Stimulated activated naive CD8-positive, alpha-beta T cell treated with anti-CD3 and anti-CD28 coated beads, Interleukin-15, Interleukin-2, amounts not matched to agents 100 U/mL and 50 U/mL, for 24 hours (primary cell): ENCODE measurements at regions not wholly inside any gene's neighbourhood (a gene's known extent, or its start where the extent isn't known, plus 50 kb on each side); places are given as distances from the start of the nearest gene placed in this dataset.

Experiments
- ATAC-seq: fragments of 150-1000 bp; cut with Tn5 transposase; one replicate; pipeline ENCODE4 v1.10.0; 2021
- DNase-seq: peaks from one replicate; pipeline ENCODE4 v3.0.0; 2021

DNA sequence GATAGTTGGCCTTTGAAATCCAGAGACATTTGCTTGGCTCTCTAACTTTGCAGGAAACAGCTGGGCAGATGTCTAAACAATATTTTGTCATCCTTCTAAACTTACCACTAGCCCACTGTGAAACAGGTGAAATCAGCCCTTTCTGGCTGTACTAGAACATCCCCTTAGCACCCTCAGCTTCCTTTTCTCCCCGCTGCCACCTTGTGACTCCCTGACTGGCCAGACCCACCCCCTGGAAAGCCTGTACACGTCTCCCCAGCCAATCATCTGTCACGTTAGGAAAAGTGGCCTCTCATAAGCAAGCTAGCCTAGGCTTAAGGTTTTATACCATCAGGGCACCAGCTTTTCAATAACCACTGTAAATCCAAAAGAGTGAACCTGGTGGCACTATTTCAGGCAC lies 88.6 kb upstream of the E2F3 start:
- ATAC-seq (no peak), DNase-seq (no peak)

- DNase-seq (no peak), ATAC-seq (no peak)
These were observed 87.6 kb upstream of the E2F3 start for GRCh38 chr6:20313960-20314530.

- ATAC-seq, result no peak
- DNase-seq, result no peak
These were observed 86.5 kb upstream of the E2F3 start for GRCh38 chr6:20314866-20315845.

- DNase-seq (no peak), ATAC-seq (no peak)
These were observed 84.2 kb upstream of the E2F3 start for GRCh38 chr6:20317430-20317829.

DNA sequence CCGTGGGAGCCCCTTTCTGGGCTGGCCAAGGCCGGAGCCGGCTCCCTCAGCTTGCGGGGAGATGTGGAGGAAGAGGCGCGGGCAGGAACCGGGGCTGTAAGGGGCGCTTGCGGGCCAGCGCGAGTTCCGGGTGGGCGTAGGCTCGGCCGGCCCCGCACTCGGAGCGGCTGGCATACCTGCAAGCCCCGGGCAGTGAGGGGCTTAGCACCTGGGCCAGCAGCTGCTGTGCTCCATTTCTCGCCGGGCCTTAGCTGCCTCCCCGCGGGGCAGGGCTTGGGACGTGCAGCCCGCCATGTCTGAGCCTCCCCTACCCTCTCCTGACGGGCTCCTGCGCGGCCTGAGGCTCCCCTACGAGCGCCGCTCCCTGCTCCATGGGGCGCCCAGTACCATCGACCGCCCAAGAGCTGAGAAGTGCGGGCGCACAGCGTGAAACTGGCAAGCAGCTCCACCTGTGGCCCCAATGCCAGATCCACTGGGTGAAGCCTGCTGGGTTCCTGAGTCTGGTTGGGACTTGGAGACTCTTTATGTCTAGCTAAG lies 82.8 kb upstream of the E2F3 start:
- no peak for ATAC-seq
- no peak for DNase-seq

DNA sequence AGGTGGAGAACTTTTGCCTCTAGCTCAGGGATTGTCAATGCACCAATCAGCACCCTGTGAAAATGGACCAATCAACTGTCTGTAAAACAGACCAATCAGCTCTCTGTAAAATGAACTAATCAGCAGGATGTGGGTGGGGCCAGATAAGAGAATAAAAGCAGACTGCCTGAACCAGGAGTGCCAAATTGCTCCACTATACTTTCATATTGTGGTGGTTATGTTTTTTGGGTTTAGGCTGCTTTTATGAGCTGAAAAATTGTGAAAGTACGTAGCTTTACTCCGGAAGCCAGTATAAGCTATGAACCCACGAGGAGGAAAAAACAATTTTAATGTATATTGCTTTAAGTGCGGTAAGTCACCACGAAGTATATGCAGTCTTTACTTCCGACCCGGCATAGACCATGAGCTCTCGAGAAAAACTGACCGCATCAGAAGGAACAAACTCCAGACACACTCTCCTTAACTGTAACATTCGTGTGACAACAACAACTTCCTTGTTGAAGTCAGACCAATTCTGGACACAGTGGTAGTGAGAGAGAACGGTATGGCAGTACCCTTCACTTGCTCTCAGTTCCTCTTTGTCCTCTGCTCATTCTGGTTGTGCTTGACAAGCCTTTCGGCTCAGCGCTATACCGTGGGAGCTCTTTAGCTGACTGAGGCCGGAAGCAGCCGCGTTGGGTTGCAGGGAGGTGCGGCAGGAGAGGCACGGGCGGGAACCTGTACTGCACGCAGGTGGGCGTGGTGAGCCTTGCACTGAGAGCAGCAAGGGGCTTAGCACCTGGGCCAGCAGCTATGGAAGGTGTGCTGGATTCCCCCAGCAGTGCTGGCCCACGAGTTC lies 81.9 kb upstream of the E2F3 start:
- DNase-seq (peak; percentile 75), ATAC-seq (peak; percentile 97)

GRCh38 chr6:20325641-20326421 lies 75.8 kb upstream of the E2F3 start:
- DNase-seq, result no peak

DNA sequence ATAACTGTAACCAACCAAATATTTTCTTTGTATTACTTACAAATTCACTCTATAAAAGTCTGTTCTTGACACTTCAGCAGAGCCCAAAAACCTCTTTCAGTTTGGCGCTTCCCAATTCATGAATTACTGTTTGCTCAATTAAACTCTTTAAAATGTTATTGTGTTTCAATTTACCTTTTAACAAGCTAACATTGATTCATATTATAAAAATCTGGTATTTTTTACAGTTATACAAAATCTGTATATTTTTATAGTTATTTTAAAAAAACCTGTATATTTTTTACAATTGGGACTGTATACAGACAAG lies 75.3 kb upstream of the E2F3 start:
- no peak for ATAC-seq

More at GRCh38 chr6:20325641-20326421, 75.8 kb upstream of the E2F3 start:
- ATAC-seq, result no peak

DNA sequence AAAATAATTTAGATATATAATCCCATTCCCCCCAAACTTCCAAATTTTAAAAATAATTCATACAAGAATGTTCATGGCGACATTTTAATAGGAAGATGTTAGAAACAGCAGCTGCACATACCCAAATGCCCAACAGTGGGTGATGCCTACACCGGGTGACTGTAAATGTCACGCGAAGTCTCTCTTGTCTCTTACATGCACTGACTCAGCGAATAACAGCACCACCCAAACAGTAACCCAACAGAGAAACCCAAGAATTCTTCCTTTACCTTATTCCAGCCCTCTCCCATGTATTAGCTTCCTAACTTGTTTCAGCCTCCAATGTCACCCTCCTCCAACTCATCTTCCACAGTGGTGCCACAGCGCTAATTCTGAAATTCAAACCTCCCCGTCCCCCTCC lies 74.5 kb upstream of the E2F3 start:
- DNase-seq (no peak), ATAC-seq (no peak)

More for the DNA sequence above, 75.3 kb upstream of the E2F3 start:
- DNase-seq, result no peak

DNA sequence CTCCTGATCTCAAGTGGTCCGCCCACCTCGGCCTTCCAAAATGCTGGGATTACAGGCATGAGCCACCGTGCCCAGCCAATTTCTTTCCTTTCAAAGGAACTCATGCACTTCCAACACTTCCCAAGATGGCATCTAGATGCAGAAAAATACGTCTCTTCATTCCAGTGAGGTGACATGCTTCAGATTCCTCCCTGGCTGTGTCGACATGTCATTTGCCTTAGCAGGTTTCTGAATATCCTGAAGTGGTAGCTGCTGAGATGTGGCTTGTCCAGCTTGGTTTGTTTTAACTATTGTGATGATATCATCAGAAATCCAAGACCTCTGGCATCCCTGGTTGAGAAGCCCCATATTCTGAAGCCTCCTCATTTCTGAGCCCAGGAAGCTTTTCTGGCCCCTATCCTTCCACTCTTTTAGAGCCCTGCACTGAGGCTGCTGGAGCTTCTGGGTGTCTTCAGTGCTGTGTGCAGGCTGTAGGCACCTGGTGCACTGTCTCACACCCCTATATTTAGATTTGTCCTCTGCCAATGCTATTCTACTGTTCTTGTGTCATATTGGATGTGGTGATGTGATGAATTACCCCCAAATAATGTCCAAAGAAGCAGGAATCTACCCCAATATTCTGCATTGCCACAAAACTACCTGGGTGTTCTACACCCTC lies 73.3 kb upstream of the E2F3 start:
- ATAC-seq (no peak), DNase-seq (no peak)

- ATAC-seq (no peak), DNase-seq (no peak)
These were observed 72.8 kb upstream of the E2F3 start for GRCh38 chr6:20328924-20329300.

DNA sequence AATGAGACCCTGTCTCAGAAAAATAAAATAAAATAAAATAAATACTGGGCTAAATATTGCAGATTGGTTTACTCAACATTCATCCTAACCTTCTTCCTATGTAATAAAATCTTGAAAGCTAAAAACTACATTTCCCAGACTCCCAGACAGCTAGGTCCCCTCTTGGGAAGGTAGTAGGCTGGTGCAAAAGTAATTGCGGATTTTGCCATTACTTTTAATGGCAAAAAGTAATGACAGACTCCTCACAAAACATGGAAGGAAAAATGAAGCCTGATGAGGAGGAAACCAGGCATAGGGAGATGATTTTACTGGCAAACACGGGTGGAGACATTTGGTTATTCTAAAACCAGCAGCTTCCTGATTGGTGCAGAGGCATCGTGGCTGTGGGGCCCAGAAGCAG lies 70.6 kb upstream of the E2F3 start:
- ATAC-seq, result no peak
- no peak for DNase-seq

DNA sequence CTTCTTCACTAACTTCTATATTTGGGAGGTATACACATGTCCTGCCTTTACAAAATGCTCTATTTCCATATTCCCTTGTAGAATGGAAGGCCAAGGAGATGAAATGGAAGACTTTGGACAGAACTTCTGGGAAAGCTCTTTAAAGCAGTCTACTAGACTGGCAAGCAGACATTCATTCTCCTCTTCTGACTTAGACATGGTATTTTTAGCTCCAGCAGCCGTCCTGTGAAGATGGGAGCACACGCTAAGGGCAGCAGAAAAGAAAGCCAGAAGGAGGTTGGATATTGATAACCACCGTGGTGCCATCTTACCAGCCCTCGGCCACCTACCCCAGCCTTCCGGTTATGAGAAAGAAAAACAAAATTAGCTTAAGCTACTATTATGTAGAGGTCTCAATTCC lies 70.1 kb upstream of the E2F3 start:
- ATAC-seq (no peak), DNase-seq (no peak)

DNA sequence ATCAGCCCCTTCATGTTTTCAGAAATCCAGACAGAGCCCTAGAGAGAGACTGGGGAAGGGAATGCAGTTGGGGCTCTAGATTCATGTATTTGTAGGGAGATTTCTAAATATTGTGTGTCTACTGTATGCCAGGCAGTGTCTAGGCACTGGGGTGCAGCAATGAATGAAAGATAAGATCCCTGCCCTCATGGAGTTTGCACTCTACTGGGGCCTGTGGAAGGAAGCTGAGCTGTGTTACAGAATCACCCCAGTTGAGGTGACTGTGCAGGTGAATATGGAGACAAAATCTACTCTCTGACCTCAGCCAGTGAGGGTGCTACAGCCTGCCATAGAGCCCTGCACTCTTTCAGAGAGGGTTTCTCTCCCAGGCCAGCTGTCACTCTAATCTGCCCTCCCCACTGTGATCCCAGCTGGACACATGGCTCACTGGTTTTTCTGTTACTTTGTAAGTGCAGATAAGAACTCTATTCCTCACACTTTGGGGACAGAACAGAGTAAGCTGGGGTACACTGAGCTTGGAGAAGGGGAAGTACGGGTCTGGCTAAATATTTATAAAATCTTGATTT lies 69.2 kb upstream of the E2F3 start:
- DNase-seq (no peak), ATAC-seq (no peak)

DNA sequence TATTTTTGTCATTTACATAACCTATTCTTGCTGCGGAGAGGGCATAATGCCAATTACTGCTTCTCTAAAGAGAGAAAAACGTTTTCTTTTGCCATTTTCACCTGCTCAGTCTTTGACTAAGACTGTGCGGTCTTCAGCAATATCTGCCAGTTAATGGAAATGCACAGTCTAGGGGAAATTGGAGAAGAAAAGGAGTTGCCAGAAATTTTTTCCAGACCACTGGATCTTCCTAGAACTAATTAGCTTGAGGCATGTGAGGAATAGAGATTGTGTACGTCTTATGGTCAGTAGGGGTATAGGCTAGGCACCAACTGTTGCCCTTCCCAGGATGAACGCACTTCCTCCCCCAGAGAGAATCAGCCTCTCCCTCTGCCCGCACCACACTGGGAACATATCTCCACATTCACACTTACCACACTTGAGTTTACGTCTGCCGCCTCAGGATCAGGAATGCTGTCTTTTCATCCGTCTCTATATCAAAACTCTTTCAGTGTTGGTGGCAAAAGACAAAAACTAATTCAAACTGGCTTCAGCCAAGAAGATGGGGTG lies 67.9 kb upstream of the E2F3 start:
- no peak for DNase-seq
- ATAC-seq, result no peak

GRCh38 chr6:20334334-20334733 lies 67.3 kb upstream of the E2F3 start:
- no peak for DNase-seq
- ATAC-seq, result peak; percentile 19

GRCh38 chr6:20334962-20335361 lies 66.7 kb upstream of the E2F3 start:
- DNase-seq (no peak), ATAC-seq (no peak)

GRCh38 chr6:20335872-20336271 lies 65.8 kb upstream of the E2F3 start:
- ATAC-seq, result peak; percentile 71
- DNase-seq, result no peak

GRCh38 chr6:20338156-20338555 lies 63.5 kb upstream of the E2F3 start:
- ATAC-seq (no peak), DNase-seq (no peak)

GRCh38 chr6:20340068-20340848 lies 61.4 kb upstream of the E2F3 start:
- DNase-seq, result no peak
- no peak for ATAC-seq
